Thyroid gland (tissue), 4 donors: ENCODE measurements at regions not wholly inside any gene's neighbourhood (a gene's known extent, or its start where the extent isn't known, plus 50 kb on each side); places are given as distances from the start of the nearest gene placed in this dataset.

ENCODE experiments used
- POLR2A ChIP-seq, 2 donors: fragments of 450-650 bp; IDR thresholded peaks; one replicate each; pipeline ENCODE4 v1.6.1; 2017; ENCODE audit warnings: antibody characterized with exemption in 2 of 2, mild to moderate bottlenecking in 2 of 2, moderate library complexity in 1 of 2
- TF ChIP-seq, protein P1 (sequence below), 6 experiments: fragments of 200-600 bp in 3 of 6; fragments of 450-650 bp in 3 of 6; sonication (generic) in 3 of 6; IDR thresholded peaks; one replicate each; pipeline ENCODE4 v1.5.1; 2016 to 2019; ENCODE audit warnings: antibody characterized with exemption in 6 of 6, mild to moderate bottlenecking in 2 of 6, inconsistent platforms in 1 of 6, moderate library complexity in 1 of 6

DNA sequence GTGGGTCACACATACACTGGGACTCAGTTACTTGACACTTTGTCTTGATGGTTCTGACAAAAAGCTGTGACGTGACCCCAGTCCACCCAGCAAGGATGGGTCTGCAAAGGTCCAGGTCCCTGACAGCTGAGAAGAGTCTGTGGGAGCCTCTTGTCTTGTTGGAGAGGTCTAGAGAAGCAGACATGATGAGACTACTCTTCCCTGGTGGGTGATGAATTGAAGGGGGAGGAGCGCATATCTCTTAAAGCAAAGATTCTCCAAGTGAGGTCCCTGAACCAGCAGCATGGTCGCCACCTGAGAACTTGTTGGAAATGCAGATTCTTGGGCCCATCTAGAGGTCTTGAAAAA lies 78.5 kb upstream of the MEDAG start:
- TF ChIP-seq, protein P1, sequence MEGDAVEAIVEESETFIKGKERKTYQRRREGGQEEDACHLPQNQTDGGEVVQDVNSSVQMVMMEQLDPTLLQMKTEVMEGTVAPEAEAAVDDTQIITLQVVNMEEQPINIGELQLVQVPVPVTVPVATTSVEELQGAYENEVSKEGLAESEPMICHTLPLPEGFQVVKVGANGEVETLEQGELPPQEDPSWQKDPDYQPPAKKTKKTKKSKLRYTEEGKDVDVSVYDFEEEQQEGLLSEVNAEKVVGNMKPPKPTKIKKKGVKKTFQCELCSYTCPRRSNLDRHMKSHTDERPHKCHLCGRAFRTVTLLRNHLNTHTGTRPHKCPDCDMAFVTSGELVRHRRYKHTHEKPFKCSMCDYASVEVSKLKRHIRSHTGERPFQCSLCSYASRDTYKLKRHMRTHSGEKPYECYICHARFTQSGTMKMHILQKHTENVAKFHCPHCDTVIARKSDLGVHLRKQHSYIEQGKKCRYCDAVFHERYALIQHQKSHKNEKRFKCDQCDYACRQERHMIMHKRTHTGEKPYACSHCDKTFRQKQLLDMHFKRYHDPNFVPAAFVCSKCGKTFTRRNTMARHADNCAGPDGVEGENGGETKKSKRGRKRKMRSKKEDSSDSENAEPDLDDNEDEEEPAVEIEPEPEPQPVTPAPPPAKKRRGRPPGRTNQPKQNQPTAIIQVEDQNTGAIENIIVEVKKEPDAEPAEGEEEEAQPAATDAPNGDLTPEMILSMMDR (IDR thresholded peaks at IDR 0.05): no peak
- TF ChIP-seq POLR2A (IDR thresholded peaks at IDR 0.05): no peak
